HEK293 (cell line): ENCODE measurements at regions not wholly inside any gene's neighbourhood (a gene's known extent, or its start where the extent isn't known, plus 50 kb on each side); places are given as distances from the start of the nearest gene placed in this dataset.

Source experiments
- CTCF ChIA-PET: fragments of 350-600 bp; formaldehyde crosslinking; extraction: SDS; loops from one replicate; lab custom pipeline; 2021; ENCODE audit warnings: antibody characterized with exemption; lab: Yijun Ruan, JAX
- POLR2A ChIA-PET: fragments of 300-600 bp; formaldehyde crosslinking; extraction: SDS; loops from one replicate; lab custom pipeline; 2020; ENCODE audit warnings: antibody characterized with exemption, inconsistent platforms; lab: Yijun Ruan, JAX
- H3K27ac ChIP-seq: fragments of 200-500 bp; sonication (Bioruptor generic); 2 replicates; pipeline ENCODE4 v1.5.1; 2014; ENCODE audit warnings: low read depth, low read length, control low read depth, inconsistent platforms; ENCODE audit errors: extremely low read depth
- H3K36me3 ChIP-seq, 2 experiments: fragments of 200-500 bp in 1 of 2; sonication (Bioruptor generic) in 1 of 2; 1 replicate in 1 of 2; 2 replicates in 1 of 2; pipeline ENCODE4 v1.5.1; 2014 to 2017; ENCODE audit warnings: inconsistent platforms in 2 of 2, low read length in 2 of 2; ENCODE audit not compliant: control insufficient read depth in 2 of 2, insufficient read depth in 1 of 2
- H3K4me1 ChIP-seq: fragments of 200-500 bp; sonication (Bioruptor generic); 2 replicates; pipeline ENCODE4 v1.5.1; 2014; ENCODE audit warnings: mild to moderate bottlenecking, low read length, inconsistent platforms; ENCODE audit not compliant: control insufficient read depth, insufficient read depth
- H3K4me3 ChIP-seq: 2 replicates; pipeline ENCODE4 v1.5.1; 2011; ENCODE audit warnings: low read depth, mild to moderate bottlenecking, control low read depth, low read length, moderate library complexity
- H3K9me3 ChIP-seq: fragments of 200-500 bp; sonication (Bioruptor generic); 2 replicates; pipeline ENCODE4 v1.5.1; 2014; ENCODE audit warnings: low read depth, low read length, inconsistent platforms; ENCODE audit not compliant: control insufficient read depth, insufficient read depth
- BCL6B ChIP-seq: fragments of 450-650 bp; formaldehyde crosslinking; IDR thresholded peaks from 2 replicates; pipeline ENCODE4 v1.5.1; 2017; ENCODE audit warnings: missing biosample characterization, missing genetic modification characterization
- KLF8 ChIP-seq: fragments of 450-650 bp; formaldehyde crosslinking; IDR thresholded peaks from 2 replicates; pipeline ENCODE4 v1.5.1; 2016; ENCODE audit warnings: missing biosample characterization, missing genetic modification characterization
- OVOL3 ChIP-seq: fragments of 450-650 bp; formaldehyde crosslinking; IDR thresholded peaks from 2 replicates; pipeline ENCODE4 v1.5.1; 2016; ENCODE audit warnings: missing biosample characterization, missing genetic modification characterization
- PRDM2 ChIP-seq: fragments of 450-650 bp; formaldehyde crosslinking; IDR thresholded peaks from 2 replicates; pipeline ENCODE4 v1.5.1; 2016; ENCODE audit warnings: missing biosample characterization, missing genetic modification characterization, borderline replicate concordance
- YY1 ChIP-seq: fragments of 450-650 bp; formaldehyde crosslinking; IDR thresholded peaks from 2 replicates; pipeline ENCODE4 v1.5.1; 2018; ENCODE audit warnings: missing biosample characterization, missing genetic modification characterization
- ZNF10 ChIP-seq: fragments of 450-650 bp; formaldehyde crosslinking; IDR thresholded peaks from 2 replicates; pipeline ENCODE4 v1.5.1; 2017; ENCODE audit warnings: missing biosample characterization, missing genetic modification characterization
- ZNF132 ChIP-seq: fragments of 450-650 bp; formaldehyde crosslinking; IDR thresholded peaks from 2 replicates; pipeline ENCODE4 v1.5.1; 2017; ENCODE audit warnings: missing biosample characterization, missing genetic modification characterization, borderline replicate concordance
- ZNF133 ChIP-seq: fragments of 450-650 bp; formaldehyde crosslinking; IDR thresholded peaks from 2 replicates; pipeline ENCODE4 v1.5.1; 2016; ENCODE audit warnings: missing biosample characterization, missing genetic modification characterization
- ZNF155 ChIP-seq: fragments of 450-650 bp; formaldehyde crosslinking; IDR thresholded peaks from 2 replicates; pipeline ENCODE4 v1.5.1; 2016; ENCODE audit warnings: missing biosample characterization, missing genetic modification characterization
- ZNF184 ChIP-seq: fragments of 450-650 bp; IDR thresholded peaks from 2 replicates; pipeline ENCODE4 v1.5.1; 2018; ENCODE audit warnings: missing biosample characterization, mild to moderate bottlenecking, missing genetic modification characterization
- ZNF426 ChIP-seq: fragments of 450-650 bp; formaldehyde crosslinking; IDR thresholded peaks from 2 replicates; pipeline ENCODE4 v1.5.1; 2017; ENCODE audit warnings: missing biosample characterization, missing genetic modification characterization, mild to moderate bottlenecking, inconsistent platforms, moderate library complexity
- ZNF449 ChIP-seq: fragments of 450-650 bp; formaldehyde crosslinking; IDR thresholded peaks from 2 replicates; pipeline ENCODE4 v1.5.1; 2017; ENCODE audit warnings: missing biosample characterization, mild to moderate bottlenecking, missing genetic modification characterization, moderate library complexity
- ZNF544 ChIP-seq: fragments of 450-650 bp; formaldehyde crosslinking; IDR thresholded peaks from 2 replicates; pipeline ENCODE4 v1.5.0; 2017; ENCODE audit warnings: missing biosample characterization, missing genetic modification characterization
- ZNF664 ChIP-seq: fragments of 450-650 bp; formaldehyde crosslinking; IDR thresholded peaks from 2 replicates; pipeline ENCODE4 v1.5.1; 2016; ENCODE audit warnings: missing biosample characterization, missing genetic modification characterization
- ZNF776 ChIP-seq: fragments of 450-650 bp; formaldehyde crosslinking; IDR thresholded peaks from 2 replicates; pipeline ENCODE4 v1.5.0; 2017; ENCODE audit warnings: missing biosample characterization, missing genetic modification characterization, borderline replicate concordance
- ZNF791 ChIP-seq: fragments of 450-650 bp; formaldehyde crosslinking; IDR thresholded peaks from 2 replicates; pipeline ENCODE4 v1.5.1; 2016; ENCODE audit warnings: missing biosample characterization, missing genetic modification characterization
- ZNF830 ChIP-seq: fragments of 450-650 bp; IDR thresholded peaks from 2 replicates; pipeline ENCODE4 v1.5.0; 2018; ENCODE audit warnings: missing biosample characterization, missing genetic modification characterization, low read depth, mild to moderate bottlenecking, moderate library complexity
- ZSCAN23 ChIP-seq: fragments of 450-650 bp; formaldehyde crosslinking; IDR thresholded peaks from 2 replicates; pipeline ENCODE4 v1.5.1; 2016; ENCODE audit warnings: missing biosample characterization, missing genetic modification characterization
- ZSCAN30 ChIP-seq: fragments of 450-650 bp; IDR thresholded peaks from 2 replicates; pipeline ENCODE4 v1.5.1; 2018; ENCODE audit warnings: missing biosample characterization, mild to moderate bottlenecking, missing genetic modification characterization, moderate library complexity

- ChIA-PET CTCF (interaction anchor here (0.6 to 0.7 kb wide), 2 partner anchors 20 to 153 kb away, joined by 3 read pairs; no protein-coding TSS in a partner anchor), POLR2A (no interaction called here)
- no peaks in the 10 kb centered on the region for H3K4me1 ChIP-seq
- no peak overlapping the region for H3K4me3 ChIP-seq
- TF ChIP-seq ZNF830 (tag by site-specific recombination): no peak
- TF ChIP-seq ZSCAN30 (tag by site-specific recombination): no peak
- no peak for TF ChIP-seq ZNF544 (tag by site-specific recombination)
- no peak for TF ChIP-seq ZNF133 (tag by site-specific recombination)
- TF ChIP-seq BCL6B (tag by site-specific recombination): no peak
- TF ChIP-seq ZNF155 (tag by site-specific recombination): no peak
- no peak for TF ChIP-seq ZNF664
- TF ChIP-seq ZNF10: no peak
- no peak for TF ChIP-seq OVOL3
- TF ChIP-seq PRDM2 (tag by site-specific recombination): no peak
- TF ChIP-seq ZNF449 (tag by site-specific recombination): no peak
- no peaks in the 10 kb centered on the region for H3K36me3 ChIP-seq
- no peak overlapping the region for H3K27ac ChIP-seq
- no peaks in the 10 kb centered on the region for H3K9me3 ChIP-seq
Measured at GRCh38 chr9:104339692-104340091, 164.4 kb upstream of the OR13F1 start.

- ChIA-PET POLR2A (no interaction called here), CTCF (interaction anchor here (0.7 kb wide), 1 partner anchor 818 kb away, joined by 3 read pairs; no protein-coding TSS in a partner anchor)
- Histone ChIP-seq H3K27ac (no peak overlapping the region), H3K4me1 (no peaks in the 10 kb centered on the region), H3K36me3 (no peaks in the 10 kb centered on the region), H3K4me3 (no peak overlapping the region), H3K9me3 (no peaks in the 10 kb centered on the region)
- TF ChIP-seq ZSCAN23 (no peak), KLF8 (no peak), ZNF776 (tag by site-specific recombination) (no peak), ZNF184 (tag by site-specific recombination) (no peak), YY1 (tag by site-specific recombination) (no peak), ZNF791 (no peak), ZNF426 (tag by site-specific recombination) (no peak), ZNF132 (no peak)
Measured at GRCh38 chr9:104342552-104342951, 161.5 kb upstream of the OR13F1 start.
